ENCODE measurements at regions not wholly inside any gene's neighbourhood (a gene's known extent, or its start where the extent isn't known, plus 50 kb on each side); places are given as distances from the start of the nearest gene placed in this dataset.

DNA sequence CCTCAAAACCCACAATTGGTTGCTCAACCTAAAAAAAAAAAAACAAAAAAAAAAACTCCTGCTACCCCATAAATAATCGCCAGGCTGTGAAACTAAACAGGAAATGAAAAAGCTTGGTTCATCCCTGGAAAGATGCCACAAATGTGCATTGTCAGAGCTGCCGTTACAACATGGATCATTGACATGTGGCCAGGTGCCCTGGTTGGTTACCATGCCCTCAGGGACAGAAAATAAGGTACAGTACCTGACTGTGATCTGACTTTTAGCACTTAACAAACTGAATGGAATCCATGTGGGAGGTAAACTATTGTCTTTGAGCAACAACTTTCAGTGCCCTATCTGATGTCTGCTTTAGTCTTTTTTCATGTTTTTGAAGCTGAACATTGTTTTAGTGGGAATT is 118.0 kb upstream of the RPL34 start:
- Histone ChIP-seq H3K9ac (no peak overlapping the region), H3K36me3 (ENCODE audit: control insufficient read depth, insufficient read depth, low read length) (no peaks in the 10 kb centered on the region), H2AFZ (no peak overlapping the region), H3K9me3 (ENCODE audit: control insufficient read depth, low read length) (no peaks in the 10 kb centered on the region), H3K4me2 (ENCODE audit: low read length) (no peak overlapping the region), H3K27ac (no peak overlapping the region), H3K4me3 (ENCODE audit: low read depth, low read length) (no peak overlapping the region), H3K27me3 (ENCODE audit: control insufficient read depth, insufficient read depth, low read length) (no peaks in the 10 kb centered on the region), H3K79me2 (no peaks in the 10 kb centered on the region), H3K4me1 (no peaks in the 10 kb centered on the region)
- TF ChIP-seq, protein P1, sequence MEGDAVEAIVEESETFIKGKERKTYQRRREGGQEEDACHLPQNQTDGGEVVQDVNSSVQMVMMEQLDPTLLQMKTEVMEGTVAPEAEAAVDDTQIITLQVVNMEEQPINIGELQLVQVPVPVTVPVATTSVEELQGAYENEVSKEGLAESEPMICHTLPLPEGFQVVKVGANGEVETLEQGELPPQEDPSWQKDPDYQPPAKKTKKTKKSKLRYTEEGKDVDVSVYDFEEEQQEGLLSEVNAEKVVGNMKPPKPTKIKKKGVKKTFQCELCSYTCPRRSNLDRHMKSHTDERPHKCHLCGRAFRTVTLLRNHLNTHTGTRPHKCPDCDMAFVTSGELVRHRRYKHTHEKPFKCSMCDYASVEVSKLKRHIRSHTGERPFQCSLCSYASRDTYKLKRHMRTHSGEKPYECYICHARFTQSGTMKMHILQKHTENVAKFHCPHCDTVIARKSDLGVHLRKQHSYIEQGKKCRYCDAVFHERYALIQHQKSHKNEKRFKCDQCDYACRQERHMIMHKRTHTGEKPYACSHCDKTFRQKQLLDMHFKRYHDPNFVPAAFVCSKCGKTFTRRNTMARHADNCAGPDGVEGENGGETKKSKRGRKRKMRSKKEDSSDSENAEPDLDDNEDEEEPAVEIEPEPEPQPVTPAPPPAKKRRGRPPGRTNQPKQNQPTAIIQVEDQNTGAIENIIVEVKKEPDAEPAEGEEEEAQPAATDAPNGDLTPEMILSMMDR (IDR thresholded peaks at IDR 0.05): no peak

DNA sequence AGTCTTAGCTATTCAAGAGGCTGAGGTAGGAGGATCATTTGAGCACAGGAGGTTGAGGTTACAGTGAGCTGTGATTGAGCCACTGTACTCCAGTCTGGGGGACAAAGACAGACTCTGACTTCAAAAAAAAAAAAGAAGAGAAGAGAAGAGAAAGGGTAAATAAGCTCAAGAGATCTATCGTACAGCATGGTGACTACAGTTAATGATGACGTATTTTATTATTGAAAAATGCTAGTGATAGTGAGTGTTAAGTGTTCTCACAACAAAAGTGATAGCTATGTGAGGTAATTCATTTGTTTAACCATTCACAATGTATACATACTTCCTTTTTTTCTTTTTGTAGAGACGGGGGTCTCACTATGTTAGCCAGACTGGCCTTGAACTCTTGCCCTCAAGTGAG is 121.5 kb upstream of the RPL34 start:
- Histone ChIP-seq H3K4me2 (ENCODE audit: low read length) (no peak overlapping the region), H3K27ac (no peak overlapping the region), H3K79me2 (no peaks in the 10 kb centered on the region), H3K4me3 (ENCODE audit: low read depth, low read length) (no peak overlapping the region), H3K4me1 (no peaks in the 10 kb centered on the region), H3K9ac (no peak overlapping the region), H3K9me3 (ENCODE audit: control insufficient read depth, low read length) (no peaks in the 10 kb centered on the region), H3K27me3 (ENCODE audit: control insufficient read depth, insufficient read depth, low read length) (no peaks in the 10 kb centered on the region), H3K36me3 (ENCODE audit: control insufficient read depth, insufficient read depth, low read length) (no peaks in the 10 kb centered on the region), H2AFZ (no peak overlapping the region)
- TF ChIP-seq, protein P1 (IDR thresholded peaks at IDR 0.05): no peak

DNA sequence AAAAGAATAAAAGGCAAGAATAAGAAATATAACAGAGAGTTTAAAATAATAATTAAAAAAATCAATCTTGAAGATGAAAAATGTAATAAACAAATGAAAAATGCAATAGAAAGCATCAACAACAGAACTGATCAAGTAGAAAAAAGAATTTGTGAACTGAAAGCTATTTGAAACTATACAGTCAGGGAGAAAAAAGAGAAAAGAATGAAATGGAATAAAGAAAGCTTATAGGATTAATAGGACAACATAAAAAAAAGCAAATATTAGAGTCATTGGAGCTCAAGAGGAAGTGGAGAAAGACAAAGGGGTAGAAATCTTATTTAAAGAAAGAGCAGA is 126.8 kb upstream of the RPL34 start:
- peaks cover 2% of the 10 kb centered on the region for H3K9me3 ChIP-seq (ENCODE audit: control insufficient read depth, low read length)
- no peak overlapping the region for H2AFZ ChIP-seq
- H3K4me2 ChIP-seq (ENCODE audit: low read length): no peak overlapping the region
- H3K27ac ChIP-seq: no peak overlapping the region
- no peaks in the 10 kb centered on the region for H3K79me2 ChIP-seq
- no peak overlapping the region for H3K9ac ChIP-seq
- TF ChIP-seq, protein P1 (IDR thresholded peaks at IDR 0.05): no peak
- H3K36me3 ChIP-seq (ENCODE audit: control insufficient read depth, insufficient read depth, low read length): no peaks in the 10 kb centered on the region
- H3K27me3 ChIP-seq (ENCODE audit: control insufficient read depth, insufficient read depth, low read length): no peaks in the 10 kb centered on the region
- no peaks in the 10 kb centered on the region for H3K4me1 ChIP-seq
- H3K4me3 ChIP-seq (ENCODE audit: low read depth, low read length): no peak overlapping the region

DNA sequence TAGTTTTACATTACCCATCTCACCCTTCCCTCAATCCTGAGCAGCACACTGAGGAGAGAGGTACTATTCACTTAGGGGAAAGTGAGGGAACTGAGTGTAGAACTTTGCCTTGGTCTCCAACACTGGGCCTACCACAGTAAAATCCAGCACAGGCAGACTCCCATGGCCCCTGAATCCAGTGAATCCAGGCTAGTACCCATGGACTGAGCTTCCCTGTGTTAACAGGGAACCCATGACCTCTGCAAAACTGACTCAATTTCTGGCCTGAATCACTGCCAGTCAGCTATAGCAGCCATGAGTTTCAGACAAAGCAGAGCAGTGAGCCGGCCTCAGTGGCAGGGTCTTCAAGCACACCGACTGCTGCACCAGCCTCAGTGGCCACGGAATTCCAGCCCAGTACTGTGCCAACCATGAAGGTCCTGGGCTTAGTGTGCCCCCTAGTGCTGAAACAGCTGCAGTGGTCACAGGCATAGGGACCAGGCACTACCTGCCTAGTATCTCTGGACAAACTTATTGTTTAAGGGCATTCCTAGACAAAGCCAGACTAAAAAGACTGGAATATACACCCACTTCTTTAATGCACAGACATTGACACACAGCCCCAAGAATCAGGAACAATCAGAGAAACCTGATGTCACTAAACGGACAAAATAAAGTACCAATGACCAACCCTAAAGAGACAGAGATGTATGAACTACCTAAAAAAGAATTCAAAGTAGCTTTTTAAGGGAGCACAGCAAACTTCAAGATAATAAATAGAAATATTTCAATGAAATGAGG is 127.4 kb upstream of the RPL34 start:
- Histone ChIP-seq H3K27me3 (ENCODE audit: control insufficient read depth, insufficient read depth, low read length) (no peaks in the 10 kb centered on the region), H3K9ac (no peak overlapping the region), H3K9me3 (ENCODE audit: control insufficient read depth, low read length) (peaks cover 2% of the 10 kb centered on the region), H3K4me3 (ENCODE audit: low read depth, low read length) (no peak overlapping the region), H3K79me2 (no peaks in the 10 kb centered on the region), H2AFZ (no peak overlapping the region), H3K4me1 (no peaks in the 10 kb centered on the region), H3K4me2 (ENCODE audit: low read length) (no peak overlapping the region), H3K36me3 (ENCODE audit: control insufficient read depth, insufficient read depth, low read length) (no peaks in the 10 kb centered on the region), H3K27ac (no peak overlapping the region)
- TF ChIP-seq, protein P1 (IDR thresholded peaks at IDR 0.05): no peak

DNA sequence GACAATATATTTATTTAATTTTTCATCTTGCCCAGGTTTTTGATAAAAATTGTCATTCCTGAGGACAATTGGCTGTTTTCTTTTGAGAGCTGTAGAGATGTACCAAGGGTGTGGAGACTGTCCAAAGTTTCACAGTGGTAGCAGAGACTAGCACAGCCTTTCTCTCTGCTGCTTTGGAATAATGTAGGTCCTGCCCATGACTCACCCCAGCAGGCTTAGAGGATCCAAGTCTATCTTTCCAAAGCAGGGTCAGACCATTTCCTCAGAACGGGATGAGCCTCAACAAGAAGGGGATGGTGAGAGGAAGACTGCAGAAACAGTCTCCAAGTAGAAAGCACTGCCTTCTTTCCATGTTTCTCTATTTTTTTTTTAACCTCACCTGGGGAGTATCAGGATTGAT is 131.5 kb upstream of the RPL34 start:
- H2AFZ ChIP-seq: no peak overlapping the region
- H3K36me3 ChIP-seq (ENCODE audit: control insufficient read depth, insufficient read depth, low read length): no peaks in the 10 kb centered on the region
- H3K9ac ChIP-seq: no peak overlapping the region
- no peak overlapping the region for H3K4me3 ChIP-seq (ENCODE audit: low read depth, low read length)
- peaks cover 2% of the 10 kb centered on the region for H3K9me3 ChIP-seq (ENCODE audit: control insufficient read depth, low read length)
- TF ChIP-seq, protein P1 (IDR thresholded peaks at IDR 0.05): no peak
- no peaks in the 10 kb centered on the region for H3K4me1 ChIP-seq
- no peaks in the 10 kb centered on the region for H3K79me2 ChIP-seq
- H3K4me2 ChIP-seq (ENCODE audit: low read length): no peak overlapping the region
- no peaks in the 10 kb centered on the region for H3K27me3 ChIP-seq (ENCODE audit: control insufficient read depth, insufficient read depth, low read length)
- H3K27ac ChIP-seq: no peak overlapping the region
